Spleen (tissue), 7 donors: ENCODE measurements at regions not wholly inside any gene's neighbourhood (a gene's known extent, or its start where the extent isn't known, plus 50 kb on each side); places are given as distances from the start of the nearest gene placed in this dataset.

Experiments
- POLR2AphosphoS5 ChIP-seq, 3 donors: sonication (generic); formaldehyde crosslinking; IDR thresholded peaks; one replicate each; pipeline ENCODE4 v1.5.1; 2017; ENCODE audit warnings: antibody characterized with exemption in 3 of 3
- TF ChIP-seq, protein P1 (sequence below), 11 experiments: fragments of 200-600 bp in 7 of 11; fragments of 450-650 bp in 4 of 11; sonication (generic) in 4 of 11; IDR thresholded peaks in 8 of 11; conservative IDR thresholded peaks in 3 of 11; 1 replicate in 7 of 11; 2 replicates in 4 of 11; pipeline versions ENCODE4 v1.4.0 to v1.8.0; 2016 to 2021; ENCODE audit warnings: antibody characterized with exemption in 11 of 11, inconsistent platforms in 4 of 11, mild to moderate bottlenecking in 1 of 11
- donor health status: DM: no; HTN: no; CAD: no; lungs with moderate emphysema.
- donor health status: DM: no; HTN: no; CAD: no.
- donor health status: DM: no; HTN: no; CAD: no.

DNA sequence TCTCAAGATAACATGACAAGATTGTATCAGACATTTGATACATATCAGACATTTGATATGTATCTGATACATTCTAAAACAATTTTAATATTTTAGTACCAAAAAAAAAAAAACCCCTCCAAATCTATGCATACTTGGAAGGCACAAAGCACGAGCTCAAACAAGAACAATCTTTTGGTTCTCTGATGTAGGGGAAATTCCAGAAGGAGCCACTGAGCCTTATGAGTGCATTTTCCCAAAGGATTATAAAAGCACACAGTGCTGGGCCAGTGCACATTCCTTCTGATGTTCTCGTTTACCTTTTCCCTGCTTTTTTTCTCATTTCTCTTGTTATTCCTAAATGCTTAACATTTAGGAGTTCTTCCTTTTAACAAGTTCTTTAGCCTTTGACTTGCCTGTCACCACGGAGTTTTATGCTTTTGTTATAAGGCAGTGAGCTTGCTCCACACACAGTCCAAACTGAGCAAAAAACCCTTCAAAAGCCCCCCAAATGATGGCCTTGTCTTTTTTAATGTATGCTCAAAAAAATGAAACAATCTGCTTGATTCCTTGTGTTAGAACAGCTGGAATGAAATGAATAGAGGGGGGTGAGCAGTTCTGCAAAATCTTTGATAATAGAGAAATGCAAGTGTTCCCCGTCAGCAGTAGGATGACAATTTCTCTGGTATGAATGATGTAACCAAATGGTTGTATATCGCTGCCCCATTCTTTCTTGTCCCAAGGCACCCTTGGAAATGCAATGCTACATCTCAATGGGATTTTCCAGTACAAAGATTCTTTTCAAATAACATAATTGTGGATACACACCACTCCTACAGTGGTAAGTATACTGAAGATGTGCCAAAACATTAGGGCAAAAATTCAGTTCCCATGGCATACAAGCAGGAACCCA, 597.2 kb upstream of the ZEB2 start:
- TF ChIP-seq, protein P1, sequence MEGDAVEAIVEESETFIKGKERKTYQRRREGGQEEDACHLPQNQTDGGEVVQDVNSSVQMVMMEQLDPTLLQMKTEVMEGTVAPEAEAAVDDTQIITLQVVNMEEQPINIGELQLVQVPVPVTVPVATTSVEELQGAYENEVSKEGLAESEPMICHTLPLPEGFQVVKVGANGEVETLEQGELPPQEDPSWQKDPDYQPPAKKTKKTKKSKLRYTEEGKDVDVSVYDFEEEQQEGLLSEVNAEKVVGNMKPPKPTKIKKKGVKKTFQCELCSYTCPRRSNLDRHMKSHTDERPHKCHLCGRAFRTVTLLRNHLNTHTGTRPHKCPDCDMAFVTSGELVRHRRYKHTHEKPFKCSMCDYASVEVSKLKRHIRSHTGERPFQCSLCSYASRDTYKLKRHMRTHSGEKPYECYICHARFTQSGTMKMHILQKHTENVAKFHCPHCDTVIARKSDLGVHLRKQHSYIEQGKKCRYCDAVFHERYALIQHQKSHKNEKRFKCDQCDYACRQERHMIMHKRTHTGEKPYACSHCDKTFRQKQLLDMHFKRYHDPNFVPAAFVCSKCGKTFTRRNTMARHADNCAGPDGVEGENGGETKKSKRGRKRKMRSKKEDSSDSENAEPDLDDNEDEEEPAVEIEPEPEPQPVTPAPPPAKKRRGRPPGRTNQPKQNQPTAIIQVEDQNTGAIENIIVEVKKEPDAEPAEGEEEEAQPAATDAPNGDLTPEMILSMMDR (IDR thresholded peaks at IDR 0.05 in 8 of 11, conservative IDR thresholded peaks at IDR 0.05 in 3 of 11): no peak
- TF ChIP-seq POLR2AphosphoS5 (IDR thresholded peaks at IDR 0.05): no peak
